GM12872 (cell line): ENCODE measurements at regions not wholly inside any gene's neighbourhood (a gene's known extent, or its start where the extent isn't known, plus 50 kb on each side); places are given as distances from the start of the nearest gene placed in this dataset.

Experiments used
- CTCF ChIP-seq: IDR thresholded peaks from 3 replicates; pipeline ENCODE4 v1.5.1; 2011; ENCODE audit warnings: low read depth, mild to moderate bottlenecking, low read length, moderate library complexity; ENCODE audit not compliant: insufficient read depth

- TF ChIP-seq CTCF, result no peak
Measured at GRCh38 chr5:21398511-21398910, 1410.5 kb upstream of the CDH18 start.

- TF ChIP-seq CTCF, result no peak
Measured at GRCh38 chr5:21397693-21398092, 1409.7 kb upstream of the CDH18 start.

- TF ChIP-seq CTCF, result no peak
Measured at GRCh38 chr5:21391506-21391905, 1403.5 kb upstream of the CDH18 start.

GRCh38 chr5:21263361-21263760 lies 1275.4 kb upstream of the CDH18 start:
- TF ChIP-seq CTCF, result no peak

- no peak for TF ChIP-seq CTCF
Measured at GRCh38 chr5:21254161-21254560, 1266.2 kb upstream of the CDH18 start.

GRCh38 chr5:21244982-21245381 lies 1257.0 kb upstream of the CDH18 start:
- TF ChIP-seq CTCF, result no peak

GRCh38 chr5:21238786-21239185 lies 1250.8 kb upstream of the CDH18 start:
- TF ChIP-seq CTCF, result no peak

- TF ChIP-seq CTCF, result no peak
Measured at GRCh38 chr5:21237461-21237860, 1249.5 kb upstream of the CDH18 start.
